Upper lobe of left lung (tissue), 4 donors: ENCODE measurements at regions not wholly inside any gene's neighbourhood (a gene's known extent, or its start where the extent isn't known, plus 50 kb on each side); places are given as distances from the start of the nearest gene placed in this dataset.

Experiments used
- EP300 ChIP-seq, 4 donors: sonication (generic); formaldehyde crosslinking; IDR thresholded peaks; one replicate each; pipeline ENCODE4 v1.5.1; 2017; ENCODE audit warnings: antibody characterized with exemption in 4 of 4, control low read depth in 2 of 4
- POLR2A ChIP-seq, 4 donors: fragments of 450-650 bp; IDR thresholded peaks; one replicate each; pipeline ENCODE4 v1.5.1; 2016 to 2017; ENCODE audit warnings: antibody characterized with exemption in 4 of 4, mild to moderate bottlenecking in 2 of 4
- POLR2AphosphoS5 ChIP-seq, 2 donors: sonication (generic); formaldehyde crosslinking; IDR thresholded peaks; one replicate each; pipeline ENCODE4 v1.5.1; 2017; ENCODE audit warnings: antibody characterized with exemption in 2 of 2
- TF ChIP-seq, protein P1 (sequence below), 6 experiments: fragments of 450-650 bp in 4 of 6; fragments of 200-600 bp in 2 of 6; sonication (generic) in 2 of 6; IDR thresholded peaks; one replicate each; pipeline ENCODE4 v1.5.1; 2016 to 2019; ENCODE audit warnings: antibody characterized with exemption in 6 of 6

DNA sequence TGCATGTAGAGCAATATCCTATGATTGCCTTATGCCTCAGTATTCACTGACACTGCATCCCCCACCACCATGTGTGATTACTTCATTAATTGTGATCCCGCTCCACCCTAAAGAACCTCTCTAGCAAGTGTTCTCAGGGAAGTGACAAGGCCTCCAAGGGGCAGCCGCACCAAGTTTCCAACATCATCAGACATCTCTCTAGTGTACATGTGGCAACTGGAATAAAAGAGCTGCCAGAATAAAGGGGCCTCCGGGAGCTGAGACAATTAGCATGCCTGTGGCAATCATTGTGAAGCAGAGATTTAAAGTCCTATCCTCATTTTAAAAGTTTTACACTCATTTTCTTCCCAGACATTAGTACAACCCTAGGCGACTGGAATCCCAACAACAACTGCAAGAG is 902.1 kb upstream of the SEMA6D start:
- TF ChIP-seq POLR2A (IDR thresholded peaks at IDR 0.05) (no peak), EP300 (IDR thresholded peaks at IDR 0.05) (no peak), POLR2AphosphoS5 (IDR thresholded peaks at IDR 0.05) (no peak)
- TF ChIP-seq, protein P1, sequence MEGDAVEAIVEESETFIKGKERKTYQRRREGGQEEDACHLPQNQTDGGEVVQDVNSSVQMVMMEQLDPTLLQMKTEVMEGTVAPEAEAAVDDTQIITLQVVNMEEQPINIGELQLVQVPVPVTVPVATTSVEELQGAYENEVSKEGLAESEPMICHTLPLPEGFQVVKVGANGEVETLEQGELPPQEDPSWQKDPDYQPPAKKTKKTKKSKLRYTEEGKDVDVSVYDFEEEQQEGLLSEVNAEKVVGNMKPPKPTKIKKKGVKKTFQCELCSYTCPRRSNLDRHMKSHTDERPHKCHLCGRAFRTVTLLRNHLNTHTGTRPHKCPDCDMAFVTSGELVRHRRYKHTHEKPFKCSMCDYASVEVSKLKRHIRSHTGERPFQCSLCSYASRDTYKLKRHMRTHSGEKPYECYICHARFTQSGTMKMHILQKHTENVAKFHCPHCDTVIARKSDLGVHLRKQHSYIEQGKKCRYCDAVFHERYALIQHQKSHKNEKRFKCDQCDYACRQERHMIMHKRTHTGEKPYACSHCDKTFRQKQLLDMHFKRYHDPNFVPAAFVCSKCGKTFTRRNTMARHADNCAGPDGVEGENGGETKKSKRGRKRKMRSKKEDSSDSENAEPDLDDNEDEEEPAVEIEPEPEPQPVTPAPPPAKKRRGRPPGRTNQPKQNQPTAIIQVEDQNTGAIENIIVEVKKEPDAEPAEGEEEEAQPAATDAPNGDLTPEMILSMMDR (IDR thresholded peaks at IDR 0.05), result no peak
